ENCODE measurements at regions not wholly inside any gene's neighbourhood (a gene's known extent, or its start where the extent isn't known, plus 50 kb on each side); places are given as distances from the start of the nearest gene placed in this dataset.
A peak's percentile ranks its signal among the peaks of the same experiment; 100 is the strongest.

DNA sequence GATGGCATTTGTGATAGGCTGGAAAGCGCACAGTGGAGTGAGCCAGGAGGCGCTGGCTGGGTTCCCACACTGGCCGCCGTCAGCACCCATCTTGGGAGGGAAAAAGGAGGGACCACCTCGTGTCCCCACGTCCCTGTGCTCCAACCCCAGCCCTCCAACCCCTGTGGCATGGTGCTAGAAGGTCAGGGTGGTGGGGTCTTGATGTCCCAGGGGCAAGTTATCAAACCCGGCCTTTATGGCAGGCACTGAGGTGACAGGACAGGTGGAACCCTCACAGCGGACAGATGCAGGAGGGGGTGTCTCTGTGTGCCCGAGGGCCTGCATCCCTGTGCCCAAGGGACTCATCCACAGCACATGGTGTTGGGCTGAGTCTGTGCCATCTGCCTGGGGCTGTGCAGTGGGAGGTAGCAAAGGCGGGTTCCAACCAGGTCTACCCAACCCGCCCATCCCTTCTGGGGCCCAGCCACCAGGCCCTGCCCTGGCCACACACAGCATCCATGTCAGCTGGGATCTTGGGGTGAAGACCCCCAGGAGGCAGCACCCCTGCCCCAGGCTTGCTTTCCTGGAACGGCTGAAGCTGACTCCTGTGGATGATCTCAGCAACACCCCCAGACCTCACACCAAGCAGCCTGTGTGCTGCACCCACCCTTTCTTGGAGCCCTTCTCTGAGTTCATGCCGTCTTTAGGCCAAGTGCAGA is 246.1 kb downstream of the NDUFA10 start:
- DNase-seq (ENCODE audit: low spot score) = peak; percentile 4

DNA sequence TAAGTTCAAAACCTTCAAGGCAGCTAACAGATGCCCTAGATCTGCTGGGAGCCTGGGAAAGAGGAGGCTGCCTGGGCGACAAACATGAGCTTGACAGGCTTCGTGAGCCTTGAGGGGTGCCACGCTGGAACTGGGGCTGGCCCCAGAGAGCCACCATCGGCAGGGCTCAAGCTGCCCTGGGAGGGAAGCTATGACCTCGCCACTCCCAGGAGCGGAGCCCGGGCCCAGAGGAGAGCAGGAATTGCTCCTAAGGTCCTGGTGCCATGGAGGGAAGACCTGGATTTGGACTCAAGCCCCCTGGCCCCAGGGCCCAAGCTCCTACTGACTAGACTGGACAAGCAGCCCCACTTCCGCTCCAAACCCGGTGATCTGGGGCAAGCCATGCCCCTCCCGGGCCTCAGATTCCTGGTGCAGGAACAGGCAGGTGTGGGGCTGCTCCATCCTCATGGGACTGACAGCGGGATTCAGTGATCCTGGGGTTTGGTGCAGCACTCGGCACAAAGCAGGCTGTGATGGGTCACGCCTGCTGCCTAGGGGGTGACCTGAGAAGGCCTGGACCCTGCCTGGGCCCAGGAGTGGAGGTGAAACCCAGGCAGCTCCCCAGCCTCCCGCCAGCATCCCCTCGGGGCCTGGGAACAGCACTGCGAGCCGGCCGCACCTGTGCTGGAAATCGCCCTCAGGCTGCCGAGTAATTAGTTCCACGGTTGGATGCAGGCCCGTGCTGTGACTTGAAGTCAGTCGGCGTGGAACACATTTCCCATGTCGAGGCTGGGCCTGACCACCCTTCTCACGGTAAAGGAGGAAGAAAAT is 246.9 kb downstream of the NDUFA10 start:
- DNase-seq (ENCODE audit: low spot score) = peak; percentile 4

DNA sequence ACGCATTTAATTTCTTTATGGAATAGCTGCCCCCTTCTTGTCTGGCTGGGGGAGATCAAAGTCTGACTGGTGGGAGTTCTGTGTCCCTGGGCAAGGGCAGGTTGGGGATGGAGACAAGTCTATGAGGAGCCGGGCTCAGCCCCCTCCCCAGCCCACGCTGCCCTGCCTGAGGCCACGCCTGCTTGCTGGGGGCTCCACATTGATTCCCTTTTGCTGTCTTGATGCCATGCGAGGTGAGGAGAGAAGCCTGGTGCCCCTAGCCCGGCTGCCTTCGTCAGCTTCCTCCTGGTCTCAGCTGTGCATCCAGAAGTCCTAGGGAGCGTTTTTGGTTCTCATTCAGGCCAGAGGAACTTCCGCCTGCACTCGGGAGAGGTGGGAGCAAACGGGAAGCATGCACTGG is 247.9 kb downstream of the NDUFA10 start:
- peak; percentile 8 for DNase-seq (ENCODE audit: low spot score)

DNA sequence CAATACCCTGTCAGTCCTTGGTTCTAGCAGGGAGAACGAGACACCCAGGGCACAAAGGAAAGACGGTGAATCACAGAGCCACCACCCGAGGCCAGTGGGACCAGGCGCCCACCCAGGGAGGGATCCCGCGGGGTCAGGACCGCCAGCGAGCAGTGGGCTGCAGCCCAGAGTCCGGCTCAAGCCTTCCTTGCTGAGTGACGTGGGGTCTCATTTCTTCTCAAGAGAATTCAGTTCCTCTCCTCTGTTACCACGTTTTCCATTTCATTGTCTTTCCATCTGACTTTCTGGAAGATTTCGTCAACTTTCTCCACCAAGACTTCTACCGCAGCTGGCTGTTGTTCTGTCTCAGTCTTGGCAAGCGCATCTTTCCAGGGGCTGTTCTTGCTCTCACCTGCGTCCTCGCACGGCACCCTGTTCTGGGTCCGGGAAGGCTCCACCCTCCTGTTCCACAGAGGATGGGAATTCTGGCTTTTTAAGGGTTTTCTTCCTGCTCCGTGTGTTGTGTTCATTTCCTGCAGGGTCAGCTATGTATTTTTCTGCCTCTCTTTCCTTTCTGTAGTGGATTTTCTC is 248.6 kb downstream of the NDUFA10 start:
- DNase-seq (ENCODE audit: low spot score) = peak; percentile 9

DNA sequence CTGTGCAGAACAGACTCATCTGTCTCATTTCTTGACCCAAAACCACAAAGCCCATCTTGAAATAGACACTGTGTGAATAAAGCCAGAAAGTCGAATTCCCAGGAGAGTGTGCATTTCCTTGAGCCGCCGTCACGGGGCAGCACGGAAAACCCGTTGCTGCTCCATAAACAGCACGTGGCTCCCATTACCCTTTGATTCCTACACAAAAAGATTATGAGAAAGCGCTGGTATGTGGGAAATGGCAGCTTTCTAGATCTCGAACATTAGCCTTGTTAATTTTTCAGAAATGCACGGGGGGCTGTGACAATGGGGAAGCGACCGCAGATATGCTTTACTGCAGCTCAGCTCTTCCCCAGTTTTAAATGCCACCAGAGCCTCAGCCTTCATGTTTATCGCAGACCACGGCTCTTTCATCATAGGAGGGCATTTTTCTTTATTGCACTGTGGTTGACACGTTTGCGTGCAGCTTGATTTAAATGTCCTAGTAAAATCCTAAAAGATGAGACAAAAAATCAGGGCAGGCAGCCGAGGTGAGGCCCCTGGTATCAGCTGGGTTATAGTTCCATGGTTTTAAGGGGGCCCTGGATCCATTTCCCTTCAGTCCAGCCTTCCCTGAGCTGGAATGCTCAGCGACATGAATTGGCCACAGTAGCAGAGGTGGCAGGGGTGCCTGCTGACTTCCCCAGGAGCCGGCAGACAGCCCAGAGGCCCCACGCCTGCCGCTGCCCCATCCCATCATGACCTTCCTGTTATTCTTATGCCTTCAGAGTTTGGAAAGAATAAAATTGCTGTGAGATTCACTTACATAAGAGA is 249.3 kb downstream of the NDUFA10 start:
- peak; percentile 7 for DNase-seq (ENCODE audit: low spot score)

DNA sequence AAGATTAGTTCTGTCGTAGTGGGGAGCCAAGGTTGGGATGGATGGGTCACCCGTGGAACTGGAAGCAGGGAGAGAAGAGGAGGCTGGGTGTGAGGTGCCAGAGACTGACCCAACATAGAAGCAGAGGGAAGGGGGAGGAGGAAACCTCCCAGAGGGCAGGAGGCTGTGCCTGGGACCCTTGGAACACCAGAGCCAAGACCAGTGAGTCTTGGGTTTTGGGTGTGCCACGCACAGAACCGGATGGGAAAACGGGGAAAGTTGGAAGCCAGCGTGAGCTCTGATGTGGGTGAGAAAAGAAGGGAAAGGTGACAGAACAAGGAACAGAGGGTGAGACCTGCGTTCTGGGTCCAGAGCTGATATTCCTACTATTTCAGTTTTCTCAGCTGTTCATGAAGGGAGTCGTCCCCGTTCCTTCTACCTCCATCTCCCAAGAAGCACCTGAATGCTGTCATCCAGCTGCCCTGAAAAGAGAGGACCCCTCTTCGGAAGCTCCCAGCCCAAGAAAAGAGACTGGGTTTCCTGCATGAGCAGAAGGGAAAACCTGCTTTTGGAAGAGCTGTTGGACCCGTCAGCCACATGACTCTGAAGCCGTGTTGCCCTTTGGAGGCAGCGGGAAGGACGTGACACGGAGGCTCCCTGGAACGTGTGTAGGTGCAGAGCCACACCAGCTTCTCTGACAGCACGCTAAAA is 250.1 kb downstream of the NDUFA10 start:
- DNase-seq (ENCODE audit: low spot score) = peak; percentile 3

DNA sequence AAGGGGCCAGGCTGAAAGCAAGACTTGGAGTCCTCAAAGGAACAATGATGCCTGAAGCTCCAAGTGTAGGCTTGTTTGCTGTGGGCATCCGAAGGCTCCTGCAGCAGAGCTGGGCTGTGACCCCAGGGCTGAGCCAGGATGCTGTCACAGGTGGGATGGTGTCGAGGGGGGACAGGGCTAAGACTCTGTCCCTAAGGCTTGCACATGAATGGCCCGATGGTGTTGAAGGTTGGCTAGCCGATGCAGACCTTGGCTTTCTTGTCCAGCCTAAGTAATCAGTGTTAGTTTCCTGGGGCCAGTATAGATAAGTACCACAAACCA is 251.0 kb downstream of the NDUFA10 start:
- DNase-seq (ENCODE audit: low spot score) = no peak

DNA sequence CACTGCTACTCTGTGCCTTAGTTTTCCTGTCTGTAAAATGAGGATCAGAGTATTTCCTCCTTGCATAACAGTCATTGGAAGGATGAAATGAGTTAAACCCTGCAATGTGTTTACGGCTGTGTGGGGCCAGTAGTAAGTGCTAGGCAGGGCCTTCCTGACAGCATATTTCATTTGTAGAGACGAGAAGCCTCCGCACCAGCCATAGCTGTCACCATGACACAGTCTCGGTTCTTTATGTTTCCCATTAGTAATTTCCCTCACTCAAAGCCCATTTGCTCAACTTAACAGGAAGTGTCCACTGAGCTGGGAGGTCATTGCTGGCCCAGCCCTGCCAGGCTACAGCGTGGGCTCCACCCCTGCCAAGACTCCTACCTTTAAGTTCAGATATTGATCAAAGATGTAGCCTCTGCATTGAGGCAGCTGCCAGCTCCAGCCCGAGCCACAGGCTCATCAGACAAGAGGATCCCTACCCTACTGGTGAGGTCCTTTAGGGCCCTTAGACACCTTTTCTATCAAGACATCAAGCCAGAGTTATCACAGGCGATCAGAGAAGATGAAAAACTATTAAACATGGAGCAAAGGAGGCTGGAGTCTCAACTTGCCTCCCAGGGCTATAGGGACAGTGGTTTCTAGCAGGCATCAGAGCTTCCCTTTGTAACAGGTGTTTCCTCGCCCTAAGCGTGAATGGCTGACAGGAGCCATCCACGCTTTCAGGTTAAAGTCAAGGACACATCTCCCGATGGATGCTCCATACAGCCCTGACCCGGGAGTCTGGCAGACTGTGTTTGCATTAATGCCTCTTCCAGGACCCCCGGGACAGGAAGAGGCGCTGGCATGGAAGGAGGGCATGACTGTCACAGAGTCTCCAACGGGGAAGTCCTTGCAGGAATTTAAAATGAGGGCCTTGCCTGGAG is 251.7 kb downstream of the NDUFA10 start:
- no peak for DNase-seq (ENCODE audit: low spot score)

DNA sequence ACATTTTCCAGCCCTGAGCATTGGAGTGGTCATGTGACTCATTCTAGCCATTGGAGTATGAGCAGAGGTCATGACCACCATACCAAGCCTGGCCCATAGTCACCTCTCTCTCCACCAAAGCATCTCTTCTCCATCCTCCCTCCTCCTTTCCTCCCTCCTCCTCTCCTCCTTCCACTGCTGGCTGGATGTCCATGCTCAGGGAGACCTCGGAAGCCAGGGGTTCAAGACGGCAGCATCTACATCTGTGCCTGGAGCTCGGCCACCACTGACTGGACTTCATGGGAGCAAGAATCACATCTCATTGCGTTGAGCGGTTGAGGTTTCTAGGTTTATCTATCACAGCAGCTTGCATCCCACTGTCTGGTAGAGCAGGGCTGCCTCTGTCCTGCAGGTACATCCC is 252.4 kb downstream of the NDUFA10 start:
- DNase-seq (ENCODE audit: low spot score) = no peak

DNA sequence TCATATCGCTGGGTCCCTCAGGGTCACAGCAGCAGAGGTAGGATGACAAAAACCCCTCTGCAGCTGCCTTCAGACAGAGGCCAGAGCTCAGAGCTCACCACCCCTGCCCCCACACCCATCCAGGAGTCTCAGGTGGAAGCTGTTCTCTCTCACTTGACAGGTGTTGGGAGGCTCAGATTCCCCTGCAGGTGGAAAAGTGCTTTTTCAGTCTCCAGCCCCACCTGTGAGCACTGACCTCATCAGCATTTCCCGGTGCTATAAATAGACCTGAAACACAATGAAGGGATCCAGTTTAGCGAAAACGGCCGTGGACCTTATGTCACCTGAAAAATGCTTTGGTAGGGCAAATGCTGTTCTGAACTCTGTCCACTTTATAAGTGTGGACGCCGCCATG is 254.9 kb downstream of the NDUFA10 start:
- no peak for DNase-seq (ENCODE audit: low spot score)

DNA sequence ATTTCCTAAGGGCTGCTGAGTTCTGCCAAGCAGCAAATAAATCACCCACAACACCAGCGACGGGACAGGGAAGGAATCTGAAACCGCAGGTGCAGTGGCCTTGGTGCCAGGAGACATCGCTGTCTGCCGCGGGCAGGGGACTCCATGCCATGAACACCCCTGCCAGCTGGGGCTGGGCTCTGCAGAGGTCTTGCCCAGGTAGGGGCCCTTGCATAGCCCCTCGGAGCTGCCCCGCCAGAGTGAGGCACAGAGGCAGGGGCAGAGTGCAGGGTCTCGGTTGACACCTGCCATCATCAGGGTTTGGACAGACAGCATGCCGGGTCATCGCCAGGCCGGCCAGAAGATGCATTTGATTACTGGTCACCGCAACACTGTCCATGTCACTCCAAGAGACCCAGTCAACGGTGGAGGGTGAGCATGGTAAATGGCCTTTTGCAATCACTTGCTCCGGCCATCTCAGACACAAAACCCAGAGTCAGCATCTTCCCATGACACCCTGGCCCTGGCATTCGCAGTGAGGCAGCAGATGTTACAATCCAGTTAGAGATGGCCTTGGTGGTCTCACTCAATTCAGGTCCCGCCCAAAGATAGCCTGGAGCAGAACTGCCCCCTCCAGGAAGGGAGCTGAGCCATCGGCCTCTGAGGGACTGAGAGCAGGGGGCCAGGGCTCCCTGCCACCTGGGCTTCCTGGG is 255.4 kb downstream of the NDUFA10 start:
- DNase-seq (ENCODE audit: low spot score) = no peak

DNA sequence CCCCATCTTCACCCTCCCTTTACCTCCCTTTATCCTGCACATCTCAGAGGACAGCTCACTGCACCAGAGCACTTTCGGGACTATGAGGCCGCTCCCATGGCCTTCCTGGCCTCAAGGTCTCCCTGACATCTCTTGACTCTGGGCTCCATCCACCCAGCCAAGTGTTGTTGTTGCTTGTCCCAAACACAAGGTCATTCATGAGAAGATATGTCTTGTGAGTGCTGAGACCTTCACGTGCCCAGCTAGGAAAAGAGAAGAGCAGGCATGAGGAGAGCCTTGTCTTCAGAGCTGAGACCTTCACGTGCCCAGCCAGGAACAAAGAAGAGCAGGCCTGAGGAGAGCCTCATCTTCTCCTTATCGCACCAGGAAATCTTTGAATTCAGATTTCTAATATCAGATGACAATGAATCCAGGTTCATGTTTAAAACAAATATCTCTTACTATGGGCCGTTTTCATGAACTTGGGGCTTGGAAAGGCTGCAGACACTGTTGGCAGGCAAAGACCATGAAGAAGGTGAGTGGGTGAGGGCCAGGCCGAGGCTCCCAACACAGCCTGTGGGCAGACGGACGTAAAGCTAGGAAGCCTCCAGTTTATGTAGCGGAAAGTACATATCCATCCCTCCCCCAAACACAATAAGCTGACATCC is 256.1 kb downstream of the NDUFA10 start:
- DNase-seq (ENCODE audit: low spot score) = no peak

DNA sequence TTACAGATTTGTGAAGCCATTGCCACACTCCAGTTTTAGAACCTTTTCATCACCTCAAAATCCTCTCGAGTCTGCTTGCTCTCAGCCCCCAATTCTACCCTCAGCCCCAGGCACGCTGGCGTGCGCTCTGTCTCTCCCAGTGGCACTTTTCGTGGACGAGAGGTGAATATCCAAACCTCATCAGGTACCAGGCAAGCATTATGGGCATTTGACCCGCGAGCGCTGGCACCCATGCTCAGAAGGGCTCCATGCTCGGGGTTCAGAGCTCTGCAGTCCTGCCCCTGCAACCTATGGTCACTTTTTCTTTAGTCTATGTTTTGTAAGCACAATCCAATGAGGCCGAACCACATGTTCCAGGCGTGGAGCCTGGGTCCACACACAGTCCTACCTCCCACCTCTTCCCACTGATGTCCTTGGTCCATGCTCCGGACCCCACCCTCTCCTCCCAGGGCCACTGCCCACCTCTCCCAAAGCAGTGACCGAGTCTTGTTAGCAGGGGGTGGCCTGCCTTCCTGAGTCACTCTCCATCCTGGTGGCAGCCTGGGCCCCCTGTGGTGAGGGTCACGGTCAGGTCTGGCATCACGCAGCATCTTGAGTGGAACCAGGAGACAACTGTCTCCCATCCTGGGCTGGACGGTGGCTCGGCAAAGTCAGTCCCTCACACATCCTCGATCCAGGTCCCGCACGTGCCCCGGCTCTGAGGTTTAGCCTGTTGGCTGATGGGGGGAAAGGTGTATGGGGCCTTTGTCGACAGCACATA is 256.9 kb downstream of the NDUFA10 start:
- DNase-seq (ENCODE audit: low spot score) = no peak

DNA sequence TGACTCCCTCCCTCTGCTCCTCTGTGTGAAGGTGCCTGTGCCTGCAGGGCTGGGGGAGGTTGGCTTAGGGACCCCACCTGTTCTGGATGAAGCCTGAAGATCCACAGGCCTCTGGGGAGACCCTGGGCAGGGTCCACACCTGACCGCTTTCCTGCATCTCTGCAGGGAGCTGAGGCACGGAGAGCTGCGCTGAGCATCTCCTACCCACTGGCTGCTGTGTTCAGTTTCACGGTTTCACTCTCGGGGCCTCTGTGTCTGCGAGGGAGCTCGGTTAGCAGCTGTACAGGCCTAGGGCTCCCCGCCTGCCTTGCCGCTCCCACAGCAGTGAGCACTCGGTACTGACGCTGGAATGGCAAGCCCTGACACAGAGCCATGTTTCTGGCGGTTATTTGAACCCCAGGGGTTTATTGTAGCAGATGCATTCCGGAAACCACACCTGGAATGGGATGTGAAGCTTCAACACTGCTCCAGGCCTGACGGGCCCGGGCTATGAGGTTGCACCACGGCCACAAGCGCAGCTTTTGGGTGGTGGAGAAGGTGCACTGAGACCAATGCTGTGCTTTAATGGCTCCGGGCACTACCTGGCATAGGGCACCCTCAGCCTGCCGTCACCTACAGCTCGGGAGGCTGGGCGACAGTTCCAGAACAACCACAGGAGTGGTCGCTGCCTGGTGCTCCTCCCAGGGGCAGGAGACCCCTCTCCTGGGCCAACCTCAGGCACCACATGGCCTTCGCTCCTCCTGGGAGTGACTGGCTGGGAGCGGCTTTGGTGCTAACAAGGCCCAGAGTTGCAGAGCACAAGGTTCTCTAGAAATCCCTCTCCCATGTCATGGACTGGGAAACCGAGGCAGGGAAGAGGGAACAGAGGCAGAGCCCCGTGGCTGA is 257.9 kb downstream of the NDUFA10 start:
- no peak for DNase-seq (ENCODE audit: low spot score)

DNA sequence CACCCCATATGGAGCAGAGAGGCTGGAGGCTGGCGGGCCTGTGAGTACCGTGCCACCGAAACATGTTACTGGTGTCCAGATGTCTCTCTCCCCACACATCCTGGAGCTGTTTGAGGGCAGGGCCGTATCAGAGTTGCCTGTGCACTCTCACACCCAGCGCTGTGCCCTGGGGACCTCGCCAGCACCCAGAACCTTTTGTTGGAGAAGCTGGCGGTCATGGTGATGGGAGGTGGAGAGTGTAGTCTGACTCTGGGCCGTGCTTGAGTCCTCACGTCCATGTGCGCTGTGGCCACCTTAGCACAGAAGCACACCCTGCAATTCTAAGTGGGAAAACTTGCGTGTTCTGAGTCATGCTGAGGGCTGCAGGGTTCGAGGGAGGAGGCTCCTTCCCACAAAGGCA is 259.2 kb downstream of the NDUFA10 start:
- DNase-seq (ENCODE audit: low spot score) = no peak

DNA sequence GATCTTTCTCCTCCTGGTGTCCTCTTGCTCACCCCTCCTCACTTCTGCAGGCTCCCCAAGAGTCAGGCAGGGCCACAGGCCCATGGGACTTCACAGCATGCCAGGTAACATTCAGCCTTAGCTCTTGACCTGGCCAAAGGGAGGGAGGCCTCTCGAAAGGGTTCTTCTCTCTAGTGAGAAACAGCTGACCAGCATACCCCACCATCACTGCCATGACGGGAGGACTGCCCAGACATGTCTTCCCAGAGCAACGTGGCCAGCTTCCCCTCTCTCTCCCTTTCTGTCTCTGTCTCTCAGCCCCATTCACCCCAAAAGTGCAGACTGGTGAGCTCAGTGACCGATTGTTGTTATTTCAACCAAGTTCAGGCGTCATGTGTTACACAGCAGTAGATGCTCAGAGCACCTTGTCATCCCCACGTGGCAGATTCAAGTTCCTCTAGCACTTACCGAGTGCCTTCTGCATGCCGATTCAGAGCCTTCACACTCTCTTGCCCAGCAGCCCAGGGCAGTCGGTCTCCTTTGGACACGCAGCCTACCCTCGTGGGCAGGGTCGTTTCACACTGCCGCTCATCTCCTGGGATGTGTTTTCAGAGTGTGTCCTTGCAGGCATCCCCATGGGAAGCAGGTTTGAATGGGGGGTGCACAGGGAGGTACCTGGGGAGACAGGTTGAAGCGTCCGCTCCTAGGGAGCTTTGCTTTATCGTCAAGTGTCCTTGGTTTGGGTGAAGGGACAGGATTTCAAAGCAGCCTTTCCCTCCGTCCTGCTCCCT is 259.9 kb downstream of the NDUFA10 start:
- DNase-seq (ENCODE audit: low spot score) = no peak

DNA sequence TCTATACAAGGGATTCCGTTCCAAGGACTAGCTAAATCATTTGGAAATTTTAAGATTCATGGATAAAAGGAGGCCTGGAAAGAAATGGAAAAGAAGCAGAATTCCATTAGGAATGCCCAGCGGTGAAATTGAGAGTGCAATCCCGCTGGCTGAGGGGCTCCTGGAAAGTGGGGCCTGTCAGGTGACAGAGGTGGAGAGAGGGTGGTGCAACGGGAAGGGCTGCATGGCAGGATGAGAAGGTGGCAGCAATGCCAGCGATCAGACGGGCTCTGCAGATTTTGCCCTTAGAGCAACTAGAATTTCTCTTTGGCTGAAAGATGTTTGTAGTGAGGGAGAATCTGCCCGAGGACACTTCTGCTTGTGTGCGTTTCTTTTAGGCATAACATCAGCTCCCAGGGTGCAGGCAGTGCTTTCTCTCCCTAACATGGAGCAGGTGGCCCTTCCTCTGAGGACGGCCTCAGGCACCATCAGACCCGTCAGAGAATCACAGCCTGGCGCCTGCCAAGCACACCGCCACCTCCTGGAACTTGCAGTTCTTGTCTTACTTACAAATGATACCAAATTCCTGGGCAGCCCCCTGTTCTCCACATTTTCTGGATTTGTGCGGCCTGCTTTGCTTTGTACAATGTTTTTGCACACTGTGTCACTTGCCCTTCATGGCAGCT is 261.6 kb downstream of the NDUFA10 start:
- no peak for DNase-seq (ENCODE audit: low spot score)
